Right lung (tissue), 2 donors: ENCODE measurements at regions not wholly inside any gene's neighbourhood (a gene's known extent, or its start where the extent isn't known, plus 50 kb on each side); places are given as distances from the start of the nearest gene placed in this dataset.

Source experiments
- DNase-seq, 2 donors: peaks; one replicate each; pipeline ENCODE4 v3.0.0-alpha.2; 2013

- DNase-seq, result no peak
Measured at GRCh38 chr15:96390986-96391385, 60.5 kb downstream of the NR2F2 start.

- DNase-seq, result no peak
Measured at GRCh38 chr15:96392380-96393208, 62.1 kb downstream of the NR2F2 start.

- no peak for DNase-seq
Measured at GRCh38 chr15:96393209-96393513, 62.7 kb downstream of the NR2F2 start.

GRCh38 chr15:96395687-96396086, 65.2 kb downstream of the NR2F2 start:
- no peak for DNase-seq

GRCh38 chr15:96398776-96399175, 68.3 kb downstream of the NR2F2 start:
- no peak for DNase-seq

- DNase-seq, result no peak
Measured at GRCh38 chr15:96402403-96402802, 71.9 kb downstream of the NR2F2 start.

GRCh38 chr15:96403071-96403470, 72.6 kb downstream of the NR2F2 start:
- DNase-seq, result no peak

- no peak for DNase-seq
Measured at GRCh38 chr15:96403932-96404331, 73.4 kb downstream of the NR2F2 start.

- DNase-seq, result no peak
Measured at GRCh38 chr15:96404560-96404959, 74.1 kb downstream of the NR2F2 start.

GRCh38 chr15:96406291-96406690, 75.8 kb downstream of the NR2F2 start:
- DNase-seq, result no peak

- DNase-seq, result no peak
Measured at GRCh38 chr15:96406701-96407100, 76.2 kb downstream of the NR2F2 start.

GRCh38 chr15:96407482-96407881, 77.0 kb downstream of the NR2F2 start:
- DNase-seq, result no peak

GRCh38 chr15:96408591-96409183, 78.2 kb downstream of the NR2F2 start:
- DNase-seq, result no peak

GRCh38 chr15:96409215-96410138, 79.0 kb downstream of the NR2F2 start:
- no peak for DNase-seq

GRCh38 chr15:96410175-96411055, 79.9 kb downstream of the NR2F2 start:
- DNase-seq, result no peak

GRCh38 chr15:96411056-96412031, 80.8 kb downstream of the NR2F2 start:
- DNase-seq, result no peak

- DNase-seq, result no peak
Measured at GRCh38 chr15:96412045-96412905, 81.8 kb downstream of the NR2F2 start.

GRCh38 chr15:96412906-96413231, 82.4 kb downstream of the NR2F2 start:
- DNase-seq, result no peak

- DNase-seq, result no peak
Measured at GRCh38 chr15:96413657-96414056, 83.2 kb downstream of the NR2F2 start.

GRCh38 chr15:96414875-96415274, 84.4 kb downstream of the NR2F2 start:
- no peak for DNase-seq
